NOMO-1 (cell line): ENCODE measurements at regions not wholly inside any gene's neighbourhood (a gene's known extent, or its start where the extent isn't known, plus 50 kb on each side); places are given as distances from the start of the nearest gene placed in this dataset.
A peak's percentile ranks its signal among the peaks of the same experiment; 100 is the strongest.

ENCODE experiments used
- DNase-seq, 2 experiments: peaks; one replicate each; lab custom pipeline; 2025; ENCODE audit not compliant: unreplicated experiment in 2 of 2; lab: John Stamatoyannopoulos, UW

DNA sequence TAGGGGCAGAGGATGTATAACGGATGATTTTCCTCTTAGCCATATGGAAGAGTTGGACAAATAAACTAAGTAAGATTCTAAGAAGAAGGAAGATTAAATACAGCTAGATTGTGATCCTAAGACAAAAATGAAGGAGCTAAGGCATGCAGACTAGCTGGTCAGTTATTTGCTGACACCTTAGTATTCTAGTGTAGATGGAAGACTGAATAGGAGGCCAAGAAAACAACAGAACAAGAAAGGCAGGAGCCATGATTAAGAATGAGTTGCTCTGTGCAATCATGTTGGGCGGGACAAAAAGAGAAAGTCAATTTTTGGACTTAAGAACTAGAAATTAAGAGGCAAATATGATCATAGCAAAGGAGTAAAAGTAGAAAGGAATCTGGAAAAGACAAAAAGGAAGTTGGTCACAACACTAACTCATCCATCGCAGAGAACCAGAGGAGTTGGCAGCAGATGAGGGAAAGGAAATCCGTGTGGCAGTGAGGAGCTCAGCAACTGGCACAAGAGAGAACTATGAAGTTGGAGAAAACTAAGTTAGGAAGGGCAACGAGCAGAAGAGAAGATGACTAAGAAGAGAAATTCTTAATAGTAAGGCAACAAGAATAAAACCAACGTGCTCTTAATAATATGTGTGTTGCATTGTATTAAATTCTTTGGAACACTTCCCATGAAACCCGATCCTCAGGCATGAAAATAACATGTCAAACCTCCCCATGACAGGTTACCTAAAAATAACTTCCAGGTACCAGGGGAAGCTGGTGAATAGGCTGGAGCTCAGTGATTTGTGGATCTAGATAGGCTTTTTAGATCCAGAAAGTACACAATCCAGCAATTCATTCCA, 234.4 kb downstream of the LTN1 start:
- DNase-seq = no peak

DNA sequence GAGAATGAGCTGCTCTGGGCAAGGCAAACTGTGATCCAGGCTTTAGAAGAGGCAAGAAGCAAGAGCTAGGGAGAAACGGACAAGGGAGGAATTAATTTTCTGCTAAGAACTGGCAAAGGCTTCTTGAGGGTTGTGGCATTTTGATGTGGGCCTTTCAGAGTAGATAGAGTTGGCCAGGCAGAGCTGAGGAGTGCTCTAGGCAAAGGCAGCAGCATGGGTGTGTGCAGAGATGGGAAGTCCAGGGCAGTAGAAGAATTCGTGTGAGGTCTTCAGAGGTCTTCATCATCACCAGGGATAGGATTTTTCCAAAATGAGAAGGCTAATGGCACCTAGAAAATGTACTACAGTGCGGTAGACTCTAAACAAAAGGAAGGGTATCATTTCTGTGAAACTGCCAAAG, 237.8 kb downstream of the LTN1 start:
- DNase-seq = no peak

DNA sequence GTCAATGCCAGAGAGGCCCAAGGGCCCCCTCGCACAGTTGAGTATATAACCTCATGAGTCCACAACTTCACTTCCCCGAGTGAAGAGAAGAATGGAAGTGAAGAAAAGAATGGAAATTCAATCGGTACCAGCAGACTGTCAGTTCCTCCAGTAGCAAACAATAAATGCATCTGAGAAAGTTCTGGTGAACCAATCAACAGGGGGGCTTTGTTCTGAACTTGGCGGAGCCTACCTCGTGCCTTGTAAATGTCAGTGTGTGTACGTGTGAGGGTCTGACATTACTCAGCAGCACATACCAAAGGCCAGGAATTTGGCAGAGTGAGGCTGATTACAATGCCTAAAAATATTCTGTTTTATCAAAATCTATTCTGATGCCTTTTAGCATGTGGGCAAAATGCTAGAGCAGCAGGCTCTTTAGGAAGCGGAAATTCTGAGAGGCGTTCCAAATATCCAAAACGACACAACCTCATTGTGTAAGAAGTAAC, 238.5 kb downstream of the LTN1 start:
- no peak for DNase-seq

DNA sequence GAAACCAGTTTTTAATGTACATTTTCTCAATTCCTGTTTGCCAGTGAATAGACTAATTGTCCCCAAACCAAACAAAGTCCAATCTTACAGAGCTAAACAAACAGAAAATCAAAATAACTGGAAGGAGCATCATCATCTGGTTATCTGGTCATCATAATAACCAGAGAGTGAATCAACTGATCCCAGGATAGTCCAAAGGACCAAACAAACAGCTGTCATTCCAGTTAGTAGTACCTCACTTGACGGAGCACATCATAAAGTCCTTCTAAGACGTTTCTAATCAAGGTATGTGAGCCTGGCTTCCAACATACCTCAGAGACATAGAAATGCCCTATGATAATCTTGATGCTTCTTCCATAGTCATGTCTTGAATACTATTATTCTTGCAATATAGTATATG, 240.5 kb downstream of the LTN1 start:
- no peak for DNase-seq

DNA sequence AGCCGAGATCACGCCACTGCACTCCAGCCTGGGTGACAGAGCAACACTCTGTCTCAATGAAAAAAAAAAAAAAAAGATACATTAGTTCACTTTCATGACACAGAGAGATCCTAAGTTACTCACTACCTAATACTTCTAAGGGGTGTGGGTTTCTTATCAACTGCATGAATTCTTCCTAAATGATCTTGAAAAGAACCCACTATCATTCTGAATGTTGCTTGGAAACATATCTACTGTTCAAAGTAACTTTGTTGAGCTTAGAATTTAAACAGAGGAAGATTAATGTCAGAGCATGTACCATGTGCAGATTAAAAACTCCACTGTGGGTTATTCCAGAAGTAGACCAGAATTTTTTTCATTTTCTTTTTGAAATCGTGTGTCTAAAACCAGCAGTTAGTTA, 241.5 kb downstream of the LTN1 start:
- no peak for DNase-seq

DNA sequence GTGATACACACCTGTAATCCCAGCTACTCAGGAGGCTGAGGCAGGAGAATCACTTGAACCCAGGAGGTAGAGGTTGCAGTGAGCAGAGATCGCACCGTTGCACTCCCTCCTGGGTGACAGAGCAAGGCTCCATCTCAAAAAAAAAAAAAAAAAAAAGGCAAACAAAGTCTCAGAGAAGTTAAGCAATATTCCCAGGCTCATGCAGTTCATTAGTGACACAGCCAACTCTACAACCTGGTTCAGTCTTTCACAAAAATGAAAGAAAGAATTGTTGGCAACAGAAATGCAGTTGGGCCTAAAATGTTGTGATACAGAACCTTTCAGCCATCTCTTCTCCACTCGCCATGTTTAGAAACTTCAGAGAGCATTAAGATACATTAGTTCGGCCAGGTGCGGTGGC, 242.1 kb downstream of the LTN1 start:
- DNase-seq = no peak

DNA sequence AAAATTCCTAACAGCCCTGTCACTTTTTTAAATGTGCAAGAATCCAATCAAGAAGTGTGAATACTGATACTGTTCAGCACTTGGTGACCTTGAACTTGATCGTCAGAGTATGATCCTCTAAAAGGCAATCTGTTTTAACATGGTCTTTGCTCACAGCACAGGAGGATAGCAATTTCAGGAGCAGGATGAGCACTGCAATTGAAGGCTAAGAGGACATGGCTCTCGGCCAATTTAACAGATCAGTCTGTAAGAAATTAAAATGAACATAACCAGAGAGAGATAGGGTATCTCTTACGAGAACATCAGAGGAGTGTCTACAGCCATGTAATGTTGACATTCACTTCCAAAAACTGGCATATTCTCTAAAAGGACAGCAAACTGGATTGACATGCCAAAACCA, 243.1 kb downstream of the LTN1 start:
- no peak for DNase-seq

DNA sequence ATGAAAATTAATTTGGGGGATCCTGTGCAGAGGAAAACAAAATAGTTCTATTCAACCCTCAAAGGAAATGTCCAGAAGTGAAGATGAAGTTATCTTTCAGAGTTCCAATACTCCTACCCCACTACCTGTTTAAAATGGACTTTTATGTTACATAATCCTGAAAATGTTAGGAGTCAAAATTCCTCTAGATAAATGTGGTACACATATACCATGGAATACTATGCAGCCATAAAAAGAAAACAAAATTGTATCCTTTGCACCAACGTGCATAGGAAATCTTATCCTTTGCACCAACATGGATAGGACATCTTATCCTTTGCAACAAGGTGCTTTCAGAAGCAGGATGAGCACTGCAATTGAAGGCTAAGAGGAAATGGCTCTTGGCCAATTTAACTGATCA, 245.2 kb downstream of the LTN1 start:
- DNase-seq = no peak

DNA sequence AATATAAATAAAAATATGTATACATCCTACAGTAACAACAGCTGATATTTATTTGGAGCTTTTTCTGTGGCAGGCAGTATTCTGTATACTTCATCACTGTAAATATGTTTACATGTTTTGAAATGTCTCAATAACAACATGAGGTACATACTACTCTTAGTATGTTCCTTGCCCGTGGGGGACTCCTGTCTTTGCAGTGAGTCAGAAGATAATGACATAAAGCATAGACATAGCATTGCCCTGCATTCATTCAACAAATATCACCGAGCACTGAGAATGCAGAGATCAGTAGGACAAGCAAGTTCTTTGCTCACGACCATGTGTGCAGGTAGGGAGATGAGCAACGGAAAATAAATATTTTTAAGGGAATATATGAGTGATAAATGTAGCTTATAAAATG, 246.5 kb downstream of the LTN1 start:
- no peak for DNase-seq

DNA sequence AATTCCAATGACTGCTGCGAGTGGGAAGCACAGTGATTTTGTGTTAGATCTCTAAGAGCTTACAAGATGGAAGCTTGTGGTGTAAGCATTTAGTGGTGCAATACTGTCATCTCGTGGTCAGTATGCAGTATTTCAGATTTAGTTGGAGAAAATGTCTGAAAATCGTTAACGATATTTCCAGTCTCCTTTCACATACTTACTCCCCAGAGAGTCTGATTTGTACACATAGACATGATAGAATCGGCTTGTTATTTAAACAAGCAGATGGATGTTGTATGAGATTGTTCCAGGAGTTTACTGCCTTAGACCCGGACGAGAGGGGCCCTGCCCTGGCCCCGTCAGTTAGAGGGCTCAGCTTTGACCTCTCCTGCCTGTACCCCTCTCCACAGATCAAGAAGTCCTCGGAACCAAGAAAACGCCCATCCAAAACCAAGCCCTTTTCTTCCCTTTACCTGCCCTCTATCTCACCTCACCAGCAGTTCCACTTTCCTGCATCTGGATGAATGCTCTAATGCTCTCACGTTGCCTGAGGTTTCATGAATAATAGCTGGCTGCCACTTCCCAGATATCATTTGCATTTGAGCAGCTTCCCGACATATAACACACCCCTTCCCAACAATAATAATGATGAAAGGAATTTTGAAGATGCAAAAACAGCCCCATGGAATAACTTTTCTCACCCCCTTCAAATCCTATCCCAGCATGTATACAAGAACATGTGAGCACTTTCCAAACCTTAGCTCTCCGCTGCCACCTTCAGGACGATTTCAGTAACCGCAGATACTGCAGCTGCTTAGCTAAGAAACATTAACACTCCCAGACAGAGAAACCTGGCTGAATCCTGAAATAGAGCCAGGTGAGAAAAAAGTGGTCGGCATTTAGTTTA, 247.3 kb downstream of the LTN1 start:
- peak; percentile 60 to 73 for DNase-seq

DNA sequence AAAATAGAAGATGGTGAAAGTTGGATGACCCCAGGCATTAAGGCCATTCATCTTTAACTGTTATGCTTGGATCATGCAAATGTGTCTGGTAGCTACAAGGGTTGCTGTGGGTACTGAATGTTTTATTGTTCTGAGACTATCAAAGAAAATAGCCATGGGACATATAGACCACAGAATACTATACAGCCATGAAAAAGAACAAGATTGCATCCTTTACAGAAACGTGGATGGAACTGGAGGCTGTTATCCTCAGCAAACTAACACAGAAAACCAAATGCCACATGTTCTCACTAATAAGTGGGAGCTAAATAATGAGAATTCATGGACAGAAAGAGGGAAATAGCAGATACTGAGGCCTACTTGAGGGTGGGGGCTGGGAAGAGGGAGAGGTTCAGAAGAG, 249.0 kb downstream of the LTN1 start:
- DNase-seq = no peak

DNA sequence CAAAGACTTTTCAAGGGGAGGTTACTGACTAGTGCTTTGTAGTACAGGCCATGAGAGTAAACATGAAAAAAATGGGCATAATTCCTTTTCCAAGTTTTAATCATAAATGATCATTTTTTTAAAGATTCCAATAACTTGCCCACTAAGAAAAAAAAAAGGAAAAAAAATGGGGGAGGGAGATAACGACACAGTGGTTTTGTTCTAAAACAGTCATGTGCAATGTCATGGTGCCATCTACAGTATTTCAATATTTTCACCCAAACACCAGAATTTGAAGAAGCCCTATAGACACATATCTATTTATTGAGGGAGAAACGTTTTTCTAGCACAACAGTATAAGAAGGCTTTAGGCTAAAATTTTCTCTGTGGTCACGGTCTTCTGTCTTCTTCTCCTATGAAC, 250.2 kb downstream of the LTN1 start:
- DNase-seq = no peak

DNA sequence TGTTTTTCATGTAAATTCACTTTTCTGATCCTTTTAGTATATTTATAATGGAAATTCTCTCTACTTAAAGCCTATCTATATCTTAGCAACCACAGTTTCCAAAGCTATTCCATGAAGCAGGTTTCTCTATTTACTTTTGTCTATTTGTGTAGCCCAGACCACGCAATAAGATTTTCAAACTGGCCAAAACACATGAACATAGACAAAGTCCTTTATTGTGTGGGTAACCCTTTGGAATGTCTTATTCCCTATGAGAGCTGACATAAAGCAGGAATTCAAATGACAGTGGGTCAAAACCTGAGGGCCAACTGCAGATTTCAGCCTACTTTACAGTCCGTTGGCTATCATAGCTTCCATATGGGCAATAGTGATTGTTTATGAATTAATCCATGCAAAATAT, 252.6 kb downstream of the LTN1 start:
- no peak for DNase-seq

DNA sequence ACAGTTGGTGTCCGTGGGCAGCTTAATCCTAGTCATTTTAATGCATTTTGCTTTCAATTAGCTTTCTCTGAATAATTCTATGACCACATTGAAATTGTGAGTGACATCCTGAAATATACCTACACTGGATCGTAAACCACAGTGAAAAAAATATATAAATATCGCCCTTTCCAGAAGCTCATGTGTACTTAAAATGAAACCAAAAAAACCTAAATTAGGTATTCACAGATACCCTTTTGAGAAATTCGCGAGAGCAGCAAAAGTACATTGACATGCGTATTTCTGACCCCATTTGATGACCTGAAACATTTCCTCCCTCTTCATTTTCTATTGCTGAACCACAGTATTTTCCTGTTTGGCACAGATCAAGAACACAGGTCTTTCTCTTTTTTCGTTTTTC, 253.8 kb downstream of the LTN1 start:
- DNase-seq = no peak

DNA sequence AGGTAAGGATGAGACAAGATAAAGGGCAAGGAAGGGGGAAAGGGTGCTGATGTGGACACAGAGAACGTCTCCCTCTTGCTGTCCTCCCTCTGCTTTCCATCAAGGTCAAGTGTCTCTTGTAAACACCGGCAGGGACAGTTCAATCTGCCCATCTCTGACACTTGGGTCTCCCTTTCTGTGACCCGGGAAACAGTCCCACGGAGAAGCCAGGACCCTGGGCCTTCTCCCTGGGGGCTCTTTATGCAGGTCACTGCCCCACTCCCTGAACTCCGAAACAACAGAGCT, 254.3 kb downstream of the LTN1 start:
- no peak for DNase-seq

DNA sequence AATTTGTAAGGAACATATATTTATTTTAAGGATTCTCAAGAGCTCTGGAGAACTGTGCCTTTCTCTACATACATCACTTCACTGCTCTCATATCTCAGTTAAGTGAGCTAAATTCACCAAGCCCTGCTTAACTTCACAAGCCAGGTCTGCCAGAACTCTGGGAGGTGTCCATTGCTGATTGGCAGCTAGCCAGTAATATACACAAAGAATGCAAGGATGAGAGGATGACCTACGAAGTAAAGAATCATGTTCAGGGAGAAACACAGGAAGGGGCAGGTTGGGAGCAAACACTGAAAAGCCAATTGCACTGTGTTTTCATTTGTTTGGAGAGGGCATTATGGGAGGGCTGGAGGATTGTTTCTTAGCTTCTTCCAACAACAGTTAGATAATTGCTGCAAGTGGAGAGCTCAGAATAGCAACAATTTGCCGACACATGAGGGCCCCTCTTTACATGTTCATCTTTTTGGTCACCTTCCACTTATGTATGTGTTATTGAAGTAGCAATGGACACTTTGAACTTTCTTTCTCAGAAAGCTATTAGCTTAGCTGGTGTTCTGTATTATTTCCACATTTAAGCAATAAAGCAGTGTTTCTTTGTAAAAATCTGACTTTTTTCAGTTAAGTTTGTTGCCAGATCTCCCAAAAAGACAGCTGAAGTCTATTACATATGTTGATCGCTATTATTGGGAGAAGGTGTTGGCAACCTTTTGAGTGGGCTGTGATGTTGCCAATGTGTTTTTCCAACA, 254.8 kb downstream of the LTN1 start:
- DNase-seq = no peak

DNA sequence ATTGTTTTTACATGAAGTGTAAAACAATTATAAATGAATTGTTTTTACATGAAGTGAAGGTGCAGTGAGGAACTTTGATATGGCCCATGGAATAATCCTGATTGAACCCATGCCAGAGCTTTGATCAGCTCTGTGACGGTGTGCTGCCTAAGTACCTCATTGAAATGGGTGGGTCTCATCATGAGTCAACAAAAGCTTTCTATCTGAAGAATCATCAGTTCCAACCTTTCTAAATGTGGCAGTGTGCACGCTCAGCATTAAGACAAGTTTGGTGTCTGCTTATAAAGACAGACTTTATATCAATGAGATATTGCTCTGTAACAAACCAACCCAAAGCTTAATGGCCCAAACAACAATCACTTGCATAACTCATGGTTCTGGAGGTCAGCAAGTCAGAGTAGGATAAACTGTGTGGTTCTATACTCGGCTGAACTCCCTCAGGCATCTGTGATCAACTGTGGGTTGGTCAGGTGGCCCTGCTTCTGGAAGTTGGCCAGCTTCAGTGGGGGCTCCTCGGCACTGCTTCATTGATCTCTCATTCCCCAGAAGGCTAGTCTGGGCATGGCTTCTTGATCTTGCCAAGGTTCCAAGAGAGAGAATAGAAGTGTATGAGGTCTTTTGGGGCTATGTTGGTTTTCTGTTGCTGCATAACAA, 258.0 kb downstream of the LTN1 start:
- no peak for DNase-seq

DNA sequence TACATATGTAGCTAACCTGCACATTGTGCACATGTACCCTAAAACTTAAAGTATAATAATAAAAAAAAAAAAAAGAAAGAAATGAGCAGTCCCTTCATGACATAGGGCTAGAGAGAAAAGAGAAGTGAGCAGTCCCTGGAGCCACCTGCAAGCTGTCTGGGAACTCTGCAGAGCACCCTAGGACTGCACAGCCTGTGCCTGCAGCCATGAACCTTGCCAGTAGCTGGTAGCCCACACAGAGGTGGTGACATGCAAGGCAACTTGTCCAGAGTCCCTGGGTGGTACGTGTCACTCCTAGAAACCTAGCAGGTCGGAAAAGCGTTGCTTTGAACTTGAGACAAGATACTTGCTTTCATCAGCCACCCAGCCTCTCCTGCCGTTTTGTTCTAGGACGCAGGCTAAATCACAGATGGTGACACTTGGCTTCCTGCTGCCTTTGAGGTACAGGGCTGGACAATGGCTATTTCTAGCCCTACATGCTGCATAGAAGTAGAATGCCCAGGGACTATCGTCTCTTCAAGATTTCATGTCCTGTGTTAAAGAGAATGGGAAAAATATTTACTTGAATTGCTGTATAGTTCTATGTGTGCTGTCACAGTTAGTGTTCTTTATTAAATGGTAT, 260.9 kb downstream of the LTN1 start:
- no peak for DNase-seq

DNA sequence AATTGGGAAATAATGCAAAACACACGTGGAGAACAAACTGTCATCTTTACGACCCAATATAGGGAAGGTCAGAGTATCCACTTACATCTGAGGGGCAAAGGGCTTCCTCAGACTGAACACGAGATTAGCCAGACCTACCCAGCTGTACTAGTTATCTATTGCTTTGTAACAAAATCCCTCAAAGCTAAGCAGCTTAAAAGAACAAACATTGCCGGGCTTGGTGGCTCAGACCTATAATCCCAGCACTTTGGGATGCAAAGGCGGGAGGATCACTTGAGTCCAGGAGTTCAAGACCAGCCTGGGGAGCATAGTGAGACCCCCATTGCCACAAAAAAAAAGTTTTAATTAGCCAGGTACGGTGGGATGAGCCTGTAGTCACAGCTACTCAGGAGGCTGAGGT, 262.8 kb downstream of the LTN1 start:
- no peak for DNase-seq

DNA sequence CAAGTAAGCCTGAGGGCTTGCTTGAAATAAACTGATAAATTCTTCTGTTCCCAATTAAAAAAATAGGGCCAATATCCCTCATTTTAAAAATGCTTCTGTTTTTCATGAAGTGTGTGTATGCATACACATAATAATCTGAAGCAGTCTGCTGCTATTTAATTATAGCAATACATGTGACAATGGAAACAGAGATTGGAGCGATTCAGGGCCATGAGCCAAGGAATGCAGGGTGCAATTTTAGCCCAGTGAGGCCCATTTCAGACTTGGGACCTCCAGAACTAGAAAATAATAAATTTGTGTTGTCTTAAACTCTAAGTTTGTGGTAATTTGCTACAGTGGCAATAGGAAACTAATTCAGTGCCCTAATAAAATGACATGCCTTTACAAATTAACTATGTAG, 264.9 kb downstream of the LTN1 start:
- no peak for DNase-seq

DNA sequence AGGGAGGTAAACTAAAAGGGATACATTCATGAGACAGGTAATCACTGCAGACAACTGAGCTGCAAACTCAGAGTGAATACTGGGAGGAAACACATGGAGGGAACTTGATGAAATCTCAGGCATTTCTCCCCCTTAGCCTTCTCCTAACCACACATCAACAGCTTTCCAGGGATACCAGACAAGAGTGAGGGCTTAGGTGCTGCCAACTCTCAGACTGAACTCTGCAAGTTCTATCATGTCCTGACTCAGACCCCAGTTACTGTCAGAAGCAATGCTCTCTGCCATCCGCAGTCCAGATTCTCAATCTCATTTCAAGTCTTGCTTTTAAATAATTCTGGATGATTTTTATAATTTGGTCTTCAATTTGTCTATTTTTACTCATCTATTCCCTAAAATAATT, 267.3 kb downstream of the LTN1 start:
- no peak for DNase-seq
